ENCODE measurements at regions not wholly inside any gene's neighbourhood (a gene's known extent, or its start where the extent isn't known, plus 50 kb on each side); places are given as distances from the start of the nearest gene placed in this dataset.

DNA sequence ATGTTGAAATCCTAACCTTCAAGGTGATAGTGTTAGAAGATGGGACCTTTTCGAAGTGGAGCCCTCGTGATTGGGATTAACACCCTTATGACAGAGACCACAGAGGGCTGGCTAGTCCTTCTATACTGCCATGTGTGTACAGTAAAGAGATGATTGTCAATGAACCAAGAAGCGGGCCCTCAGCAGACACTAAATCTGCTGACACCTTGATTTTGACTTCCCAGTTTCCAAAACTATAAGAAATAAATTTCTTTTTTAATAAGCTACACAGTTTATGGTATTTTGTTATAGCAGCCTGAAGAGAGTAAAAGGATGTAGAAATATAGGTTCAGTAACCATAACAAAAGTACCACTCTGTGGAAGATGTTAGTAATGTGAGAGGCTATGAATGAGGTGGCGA is 419.0 kb upstream of the NUDT12 start:
- no peak for TF ChIP-seq CTCF (IDR thresholded peaks at IDR 0.05)
- no peak for TF ChIP-seq POLR2AphosphoS5 (IDR thresholded peaks at IDR 0.05)
- TF ChIP-seq POLR2A (IDR thresholded peaks at IDR 0.05): no peak

All from sigmoid colon (tissue), 4 donors.